ENCODE measurements at regions not wholly inside any gene's neighbourhood (a gene's known extent, or its start where the extent isn't known, plus 50 kb on each side); places are given as distances from the start of the nearest gene placed in this dataset.

GRCh38 chr7:155369766-155370165 lies 72.1 kb downstream of the INSIG1 start:
- Histone ChIP-seq H3K36me3 (replicated peaks in 1 of 2; ENCODE audit: control insufficient read depth in 1 of 2, insufficient read depth in 2 of 2, low read length in 2 of 2) (no peaks in the 10 kb centered on the region), H3K4me3 (replicated peaks in 1 of 3; ENCODE audit: insufficient read depth in 1 of 3, low read depth in 2 of 3, low read length in 3 of 3) (no peak overlapping the region), H3K27me3 (ENCODE audit: control insufficient read depth in 1 of 2, insufficient read depth in 2 of 2, low read length in 2 of 2) (peaks cover 0 to 21% of the 10 kb centered on the region in 2 experiments; a peak in 3 of 5 replicates), H2AFZ (ENCODE audit: low read length) (no peak overlapping the region), H3K9ac (ENCODE audit: insufficient read depth, low read depth, low read length) (no peak overlapping the region), H3K79me2 (ENCODE audit: insufficient read depth, low read length) (no peaks in the 10 kb centered on the region), H3K4me2 (ENCODE audit: low read depth, low read length) (no peak overlapping the region), H3K4me1 (ENCODE audit: insufficient read depth, low read length) (no peaks in the 10 kb centered on the region), H3K27ac (ENCODE audit: extremely low read length, insufficient read depth, low read length) (no peak overlapping the region), H3K9me3 (ENCODE audit: low read length) (no peaks in the 10 kb centered on the region), H4K20me1 (ENCODE audit: insufficient read depth, low read length) (no peaks in the 10 kb centered on the region)
- in situ Hi-C loops (cut with HindIII; ENCODE audit: extremely low pct_ligation_motif_present, low pct_unique_long_range_greater_than_20kb) (no loop called here), intact Hi-C loops (cut with micrococcal nuclease; ENCODE audit: unreplicated experiment) (no loop called here)
- POLR2A ChIA-PET, result no interaction called here
- CTCF ChIA-PET (ENCODE audit: low intra/inter-chr PET ratio, low total read pairs), result no interaction called here
- 33% methylated on average over 10 of the region's 15 CpGs for WGBS (ENCODE audit: low lambda C conversion rate)
- no TSS peak for BruUV-seq (replicated peaks)
- no peak for FAIRE-seq
- no peak for DNase-seq (ENCODE audit: low spot score)
- no peak for ATAC-seq
- TF ChIP-seq MAZ (IDR thresholded peaks at IDR 0.05; ENCODE audit: borderline replicate concordance, low read depth, low read length) (no peak), MAZ (CRISPR knock-in tag; IDR thresholded peaks at IDR 0.05; ENCODE audit: low read depth) (no peak), SMC3 (IDR thresholded peaks at IDR 0.05; ENCODE audit: low read length) (no peak), SAP130 (CRISPR knock-in tag; IDR thresholded peaks at IDR 0.05; ENCODE audit: low read depth) (no peak), ATF7-NPFF (CRISPR knock-in tag; IDR thresholded peaks at IDR 0.05; ENCODE audit: low read depth) (no peak), NR2F6 (IDR thresholded peaks at IDR 0.05) (no peak), NR2F6 (CRISPR knock-in tag; IDR thresholded peaks at IDR 0.05) (no peak), ZNF574 (CRISPR knock-in tag; IDR thresholded peaks at IDR 0.05) (no peak), SIN3A (IDR thresholded peaks at IDR 0.05; ENCODE audit: borderline replicate concordance, low read depth, low read length) (no peak), ZNF709 (CRISPR knock-in tag; IDR thresholded peaks at IDR 0.05) (no peak)
